ENCODE measurements at regions not wholly inside any gene's neighbourhood (a gene's known extent, or its start where the extent isn't known, plus 50 kb on each side); places are given as distances from the start of the nearest gene placed in this dataset.

- DNase-seq = no peak
These were observed 97.8 kb downstream of the AQP9 start for GRCh38 chr15:58235961-58236360.

DNA sequence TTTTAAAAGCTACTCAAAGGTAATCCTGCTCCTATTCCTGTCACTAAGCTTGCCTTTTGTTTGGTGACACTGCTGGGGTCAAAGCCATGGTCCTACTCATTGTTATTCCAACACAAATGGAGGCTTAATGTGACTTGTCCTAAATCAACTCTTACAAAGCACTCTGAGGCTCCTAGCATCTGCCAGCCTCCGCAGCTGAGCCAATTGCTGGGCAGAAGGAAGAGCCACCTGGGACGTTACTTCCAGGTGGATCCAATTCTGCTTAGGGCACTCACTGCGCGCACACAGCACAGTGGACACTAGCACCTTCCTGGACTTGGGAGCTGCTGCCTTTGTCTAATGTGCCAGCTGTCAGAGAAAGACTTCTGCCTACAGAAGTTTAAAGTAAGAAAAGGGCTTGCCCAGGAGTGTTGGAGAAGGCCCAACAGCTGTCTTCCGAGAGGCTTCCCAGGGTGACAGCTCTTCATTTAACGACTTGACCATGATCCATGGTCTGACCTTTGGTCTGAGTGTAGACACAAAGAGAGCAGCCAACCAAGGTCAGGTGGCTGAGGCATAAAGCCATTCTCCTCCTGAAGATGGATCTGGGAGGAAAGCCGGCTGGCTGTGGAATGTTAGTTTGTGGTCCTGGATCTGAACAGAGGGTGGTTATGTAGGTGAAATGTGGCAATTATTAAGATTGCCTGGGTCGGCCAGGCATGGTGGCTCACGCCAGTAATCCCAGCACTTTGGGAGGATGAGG, 102.2 kb downstream of the AQP9 start:
- peak; percentile 11 for DNase-seq

DNA sequence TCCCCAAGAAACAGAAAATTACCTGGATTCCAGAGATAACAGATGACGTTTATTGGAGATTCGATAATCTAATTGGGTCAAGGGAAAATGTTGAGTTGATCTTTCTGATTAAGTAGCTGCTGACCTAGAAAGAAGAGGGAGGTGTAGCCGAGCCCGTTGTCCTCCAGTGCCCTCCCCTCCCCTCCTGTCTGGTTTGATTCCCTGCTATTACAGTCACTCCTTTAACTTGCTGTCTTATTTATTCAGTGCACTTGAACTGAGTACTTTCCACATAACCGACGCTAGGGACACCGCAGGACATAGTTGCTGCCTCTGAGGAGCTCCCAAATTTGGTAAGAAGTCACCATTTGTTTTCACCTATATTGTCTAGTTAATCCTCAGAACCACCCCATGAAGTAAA, 103.7 kb downstream of the AQP9 start:
- DNase-seq = peak; percentile 76

DNA sequence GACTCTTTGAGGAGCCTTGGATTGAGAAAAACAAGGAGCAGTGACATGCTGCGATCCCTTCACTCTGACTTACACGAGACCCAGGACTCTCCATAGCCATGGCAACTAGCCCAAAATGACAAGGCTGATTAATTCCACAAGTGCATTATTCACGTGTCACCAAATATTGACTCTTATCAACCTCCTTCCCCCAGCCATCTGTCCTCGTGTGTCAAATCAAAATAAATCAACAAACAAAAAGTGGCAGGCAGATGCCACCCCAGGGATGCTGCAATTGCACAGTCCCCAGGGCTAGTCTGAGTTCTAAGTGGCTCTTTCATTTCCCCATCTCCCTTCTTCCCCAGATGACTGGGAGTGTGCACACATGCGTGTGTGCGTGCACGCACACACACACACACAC, 104.9 kb downstream of the AQP9 start:
- DNase-seq = peak; percentile 97

GRCh38 chr15:58244536-58244935, 106.4 kb downstream of the AQP9 start:
- DNase-seq = no peak

GRCh38 chr15:58246041-58246440, 107.9 kb downstream of the AQP9 start:
- no peak for DNase-seq

DNA sequence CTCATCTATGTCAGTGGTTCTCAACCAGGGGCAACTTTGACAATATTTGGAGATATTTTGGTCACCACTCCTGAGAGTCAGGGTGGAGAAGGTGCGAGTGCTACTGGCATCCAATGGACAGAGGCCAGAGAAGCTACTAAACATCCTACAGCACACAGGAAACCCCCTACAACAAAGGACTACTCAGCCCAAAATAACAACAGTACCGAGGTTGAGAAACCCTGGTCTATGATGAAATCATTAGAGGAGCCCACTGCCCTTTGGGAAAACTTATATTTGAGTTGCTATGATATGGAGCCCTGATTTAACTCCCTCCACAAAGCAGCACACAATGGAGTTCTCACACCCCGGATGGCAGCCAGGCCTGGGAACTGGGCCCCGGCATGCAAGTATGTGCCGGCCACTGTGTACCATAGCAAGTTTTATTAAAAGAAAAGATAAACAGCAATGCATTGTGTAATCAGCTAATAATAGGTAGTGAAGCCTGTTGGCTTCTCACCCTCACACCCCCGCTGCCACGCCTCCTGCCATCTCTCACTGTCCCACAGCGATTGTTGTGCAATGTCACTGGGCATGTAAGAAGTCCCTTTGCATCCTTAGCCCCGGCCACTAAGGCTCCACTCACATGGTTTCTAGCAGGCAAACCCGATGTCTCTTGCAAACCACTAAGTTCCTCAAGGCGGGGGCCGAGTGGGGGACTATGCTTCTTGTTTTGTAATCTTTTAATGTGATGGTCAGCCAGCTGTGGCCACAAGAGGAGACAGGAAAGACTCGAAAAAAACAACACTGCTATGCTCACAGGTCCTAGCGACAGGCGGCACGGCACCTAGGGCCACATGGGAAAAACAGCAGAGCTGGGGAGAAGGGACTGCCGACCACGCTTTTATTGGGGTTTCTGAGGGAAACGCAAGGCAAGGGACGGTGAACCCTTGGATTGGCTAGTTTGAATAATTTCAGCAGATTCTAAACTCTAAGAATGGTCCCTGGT, 110.0 kb downstream of the AQP9 start:
- DNase-seq = no peak

- DNase-seq = peak; percentile 22
These were observed 111.6 kb downstream of the AQP9 start for GRCh38 chr15:58249646-58250312.

DNA sequence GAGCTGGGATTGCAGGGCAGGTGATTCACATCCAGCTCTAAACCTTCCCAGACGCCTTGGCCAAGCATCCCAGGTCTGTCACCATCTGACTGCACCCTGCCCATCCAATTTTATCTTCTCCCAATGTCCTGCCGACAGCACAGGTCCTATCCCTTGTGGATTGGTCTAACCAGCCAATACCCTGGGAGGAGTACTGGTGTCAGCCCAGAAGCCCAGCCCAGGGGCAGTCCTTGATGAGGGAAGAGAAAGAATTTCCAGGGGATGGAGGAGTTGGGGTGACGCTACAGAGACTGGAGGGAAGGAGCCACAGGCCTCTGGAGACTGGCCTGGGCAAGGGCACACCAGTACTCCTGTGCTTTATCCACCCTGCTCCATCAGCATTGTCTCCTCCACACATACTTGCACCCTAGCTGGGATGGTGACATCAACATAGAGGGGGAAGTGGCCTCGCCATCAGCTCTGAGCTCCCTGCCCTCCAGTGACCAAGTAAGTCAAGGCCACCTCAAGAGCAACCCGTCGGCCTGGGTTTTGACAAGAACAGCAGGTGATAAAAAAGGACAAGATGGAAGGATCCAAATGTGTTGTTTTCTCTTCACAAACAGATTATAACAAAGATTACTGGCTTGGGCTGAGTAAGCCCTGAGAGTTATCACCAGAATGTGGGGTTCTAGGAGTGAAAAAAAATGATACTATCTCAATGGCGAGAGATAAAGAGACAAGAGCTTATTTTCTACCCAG, 114.6 kb downstream of the AQP9 start:
- DNase-seq = no peak

DNA sequence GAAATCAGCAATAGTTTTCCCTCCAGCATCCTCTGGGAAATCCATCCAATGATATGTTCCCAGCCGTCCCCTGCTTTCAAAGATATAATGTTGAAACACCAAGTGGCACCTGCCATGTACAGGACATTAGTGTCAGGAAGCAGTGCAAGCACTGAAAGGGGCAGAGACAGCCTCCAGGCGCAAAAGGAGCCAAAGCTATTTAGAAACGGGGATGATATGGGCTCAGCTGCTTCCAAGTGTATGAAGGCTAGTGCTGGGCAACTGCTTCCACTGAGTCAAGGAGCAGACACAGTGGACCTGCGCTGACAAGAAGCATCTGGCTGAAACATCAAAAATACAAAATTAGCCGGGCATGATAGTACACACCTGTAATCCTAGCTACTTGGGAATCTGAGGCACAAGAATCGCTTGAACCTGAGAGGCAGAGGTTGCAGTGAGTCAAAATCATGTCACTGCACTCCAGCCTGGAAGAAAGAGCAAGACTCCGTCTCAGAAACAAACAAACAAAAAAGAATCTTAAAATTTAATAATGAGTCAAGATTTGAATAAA, 119.7 kb downstream of the AQP9 start:
- DNase-seq = peak; percentile 38

DNA sequence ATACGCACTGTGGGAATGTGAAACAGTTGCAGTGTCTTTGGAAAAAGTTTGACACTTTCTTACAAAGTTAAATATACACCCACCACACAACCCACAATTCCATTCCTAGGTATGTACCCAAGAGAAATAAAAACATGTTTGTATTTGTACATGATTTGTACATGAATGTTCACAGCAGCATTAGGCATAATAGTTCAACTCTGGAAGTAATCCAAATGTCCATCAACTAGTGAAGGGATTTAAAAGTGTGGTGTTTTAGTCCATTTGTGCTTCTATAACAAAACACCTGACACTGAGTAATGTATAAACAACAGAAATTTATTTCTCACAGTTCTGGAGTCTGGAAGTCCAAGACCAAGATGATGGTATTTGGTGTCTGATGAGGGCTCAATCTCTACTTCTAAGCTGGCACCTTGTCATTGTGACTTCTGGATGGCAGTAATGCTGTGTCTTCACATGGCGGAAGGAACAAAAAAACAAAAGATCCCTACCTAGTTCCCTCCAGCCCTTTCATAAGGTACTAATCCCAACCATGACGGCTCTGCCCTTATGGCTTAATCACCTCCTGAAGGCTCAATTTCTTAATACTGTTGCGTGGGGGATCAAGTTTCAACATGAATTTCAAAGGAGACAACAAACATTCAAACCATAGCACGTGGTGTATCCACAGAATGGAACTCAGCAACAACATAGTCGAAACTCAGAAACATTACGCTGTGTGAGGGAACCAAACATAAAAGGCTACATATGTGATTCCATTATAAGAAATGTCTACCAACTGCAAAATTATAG, 120.5 kb downstream of the AQP9 start:
- no peak for DNase-seq

DNA sequence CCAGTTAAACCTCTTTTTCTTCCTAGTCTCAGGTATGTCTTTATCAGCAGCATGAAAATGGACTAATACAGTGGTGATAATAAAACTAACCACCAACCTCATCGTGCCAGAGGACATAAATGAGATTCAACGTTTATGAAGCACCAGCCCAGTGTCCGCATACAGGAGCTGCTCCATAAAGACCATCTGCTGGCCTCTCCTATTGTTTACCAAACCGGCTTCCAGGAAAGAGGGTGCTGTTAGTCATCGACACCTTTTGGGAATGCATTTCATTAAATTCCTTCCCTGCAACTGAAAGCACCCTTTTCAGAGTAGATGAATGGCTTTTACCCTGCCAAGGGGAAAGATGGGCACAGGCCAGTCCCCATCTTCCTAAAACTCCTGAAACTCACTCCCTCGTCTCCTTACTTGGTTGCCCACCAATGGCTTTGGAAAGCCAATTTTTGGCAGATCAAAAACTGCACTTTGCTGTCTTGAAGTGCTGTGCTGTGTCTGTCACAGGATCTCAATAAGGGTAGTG, 122.1 kb downstream of the AQP9 start:
- peak; percentile 69 for DNase-seq

- DNase-seq = peak; percentile 66
These were observed 122.6 kb downstream of the AQP9 start for GRCh38 chr15:58260725-58261267.

- no peak for DNase-seq
These were observed 123.2 kb downstream of the AQP9 start for GRCh38 chr15:58261368-58261767.

- no peak for DNase-seq
These were observed 126.1 kb downstream of the AQP9 start for GRCh38 chr15:58264053-58264971.

DNA sequence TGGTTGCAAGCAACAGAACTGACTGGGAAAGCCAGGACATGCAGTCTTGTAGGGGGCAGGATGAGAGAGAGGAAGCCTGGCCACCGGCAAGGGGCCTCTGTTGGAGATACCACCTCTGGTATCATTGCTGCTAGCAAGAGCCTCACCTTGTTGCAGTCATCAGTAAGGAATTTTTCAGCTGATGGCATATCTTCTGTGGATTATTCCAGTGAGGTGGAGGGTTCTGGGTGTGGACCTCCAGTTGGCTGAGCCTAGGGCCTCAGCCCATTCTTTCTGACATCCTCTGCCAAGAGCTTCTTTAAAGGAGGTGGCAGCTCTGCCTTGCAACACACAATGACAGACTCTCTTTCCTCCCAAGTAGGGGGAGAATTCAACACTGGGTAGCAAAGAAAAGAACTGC, 128.9 kb downstream of the AQP9 start:
- no peak for DNase-seq

DNA sequence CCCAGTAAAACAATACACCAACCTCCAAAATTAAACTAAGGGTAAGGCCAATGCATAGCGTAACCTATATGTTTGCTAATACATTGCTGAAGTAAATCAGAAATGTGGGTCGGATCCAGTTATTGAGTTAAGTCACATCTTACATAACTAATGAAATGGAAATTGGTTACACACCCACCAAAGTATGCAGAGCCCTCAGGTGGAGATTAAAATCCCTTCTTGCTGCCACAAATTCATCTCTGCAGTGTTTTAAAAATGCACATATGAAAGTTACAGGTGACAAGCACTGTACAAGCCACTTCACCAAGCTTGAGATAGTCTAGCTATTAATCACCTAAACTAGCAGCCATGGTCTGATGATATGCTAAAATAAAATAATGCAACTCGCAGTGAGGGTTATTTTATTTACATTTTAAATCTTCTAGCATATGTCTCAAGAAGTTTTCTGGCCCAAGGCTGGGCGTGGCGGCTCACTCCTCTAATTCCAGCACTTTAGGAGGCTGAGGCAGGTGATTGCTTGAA, 130.6 kb downstream of the AQP9 start:
- no peak for DNase-seq

- DNase-seq = peak; percentile 87
These were observed 131.6 kb downstream of the AQP9 start for GRCh38 chr15:58269455-58270414.

Data from DMS53 (cell line).